HG03025 (cell line): ENCODE measurements at regions not wholly inside any gene's neighbourhood (a gene's known extent, or its start where the extent isn't known, plus 50 kb on each side); places are given as distances from the start of the nearest gene placed in this dataset.

Experiments
- ATAC-seq: cut with Tn5 transposase; IDR thresholded peaks from one replicate; pipeline ENCODE4 v1.9.1; 2021; ENCODE audit warnings: mild to moderate bottlenecking, moderate library complexity; ENCODE audit not compliant: unreplicated experiment, low FRiP score

DNA sequence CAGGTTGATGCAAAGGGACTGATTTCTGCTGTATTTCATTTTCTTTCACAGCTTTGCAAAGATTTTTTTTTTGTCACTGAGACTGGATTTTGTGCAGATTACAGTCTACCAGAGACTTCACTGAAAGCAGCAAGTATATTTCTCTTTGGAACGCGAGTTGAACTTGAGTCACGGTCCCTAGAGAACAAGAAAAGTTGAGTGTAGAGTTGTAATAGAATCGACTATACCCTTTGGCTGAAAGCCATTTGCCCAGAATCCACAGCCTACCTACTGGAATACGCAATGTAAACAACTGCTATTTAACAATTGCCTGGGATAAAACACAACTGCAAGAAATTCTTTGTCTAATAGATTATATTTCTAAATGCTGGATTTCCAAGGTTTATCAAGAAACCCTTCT, 520.6 kb downstream of the HDGFL1 start:
- no peak for ATAC-seq

DNA sequence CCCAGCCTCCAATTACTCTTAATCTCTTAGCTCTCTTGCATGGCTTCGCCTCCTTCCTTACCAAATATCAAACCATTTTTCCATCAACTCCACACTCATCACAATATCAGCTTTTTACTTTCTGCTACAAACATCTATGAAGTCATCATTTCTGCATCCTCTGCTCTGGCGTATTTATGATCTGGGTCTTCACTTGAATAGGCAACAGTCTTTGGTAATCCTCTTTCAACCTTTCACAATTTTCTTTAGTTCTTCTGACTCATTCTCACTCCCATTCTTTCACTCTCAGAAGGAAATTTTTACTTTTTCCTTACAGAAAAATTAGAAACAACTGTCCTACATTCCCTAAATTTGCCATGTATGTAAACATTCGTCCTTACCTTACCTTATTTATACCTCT, 522.4 kb downstream of the HDGFL1 start:
- ATAC-seq = no peak

DNA sequence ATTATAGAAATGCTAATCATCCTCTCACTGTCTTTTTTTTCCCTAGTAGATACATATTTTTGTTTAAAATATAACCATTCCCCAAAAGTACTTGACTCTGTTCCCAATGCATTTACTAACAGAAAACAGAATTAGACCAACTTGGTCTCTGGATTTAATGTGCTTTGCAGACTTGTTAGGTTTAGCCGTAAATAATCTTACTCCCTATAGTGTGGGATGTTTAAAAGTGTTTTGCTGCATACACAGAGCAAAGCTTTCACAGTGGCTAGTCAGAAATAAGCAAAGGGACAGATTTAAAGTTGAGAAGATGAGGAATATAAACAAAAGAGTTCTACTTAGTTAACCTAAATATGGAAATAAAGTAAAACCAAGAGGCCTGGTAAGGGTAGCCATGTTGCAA, 527.5 kb downstream of the HDGFL1 start:
- no peak for ATAC-seq

DNA sequence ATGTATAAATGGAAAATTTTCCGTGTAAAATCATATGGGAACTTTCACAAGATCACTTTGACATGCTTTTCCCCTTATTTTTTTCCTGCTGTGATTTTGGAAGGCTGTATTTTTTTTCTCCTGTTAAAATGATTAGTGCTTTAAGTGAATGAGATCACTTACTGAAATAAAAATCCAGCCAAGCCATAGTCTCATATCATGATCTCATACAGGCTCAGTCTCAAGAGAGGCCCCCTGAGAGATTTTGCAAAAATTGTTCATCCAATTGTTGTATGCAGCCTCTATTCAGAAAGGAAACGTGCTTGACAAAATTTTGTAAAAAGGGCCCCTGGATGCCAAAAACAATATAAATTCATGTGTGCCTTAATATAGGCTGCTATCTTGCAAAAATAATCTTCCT, 528.2 kb downstream of the HDGFL1 start:
- no peak for ATAC-seq

DNA sequence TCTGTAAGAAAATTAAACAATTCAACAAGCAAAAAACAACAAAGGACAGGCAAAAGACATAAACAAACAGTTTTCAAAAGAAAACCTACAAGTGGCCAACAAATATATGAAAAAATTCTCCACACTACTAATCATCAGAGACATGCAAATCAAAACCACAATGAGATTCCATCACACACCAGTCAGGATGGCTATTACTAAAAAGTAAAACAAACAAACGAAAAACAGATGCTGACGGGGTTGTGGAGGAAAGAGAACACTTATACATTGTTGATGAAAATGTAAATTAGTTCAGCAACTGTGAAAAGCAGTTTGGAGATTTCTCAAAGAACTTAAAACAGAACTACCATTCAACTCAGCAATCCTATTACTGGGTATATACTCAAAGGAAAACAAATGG, 537.6 kb downstream of the HDGFL1 start:
- no peak for ATAC-seq

DNA sequence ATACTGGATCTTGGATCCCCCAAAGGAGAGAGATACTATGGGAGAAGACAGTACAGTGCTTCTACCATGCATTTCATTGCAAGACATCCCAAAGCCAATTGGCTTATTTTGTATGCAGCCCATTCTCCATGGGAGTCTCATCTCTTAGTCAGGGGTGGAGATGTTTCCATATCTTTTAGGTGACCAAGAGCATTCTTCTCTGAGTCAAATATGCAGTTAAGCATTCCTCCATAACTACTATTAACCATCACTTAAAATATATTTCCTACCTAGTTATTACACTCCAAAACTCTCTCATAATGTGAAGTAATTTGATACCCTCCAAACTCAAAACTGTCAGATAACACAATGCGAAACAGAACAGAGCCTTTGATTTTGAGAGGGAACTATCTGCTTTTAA, 542.6 kb downstream of the HDGFL1 start:
- no peak for ATAC-seq

DNA sequence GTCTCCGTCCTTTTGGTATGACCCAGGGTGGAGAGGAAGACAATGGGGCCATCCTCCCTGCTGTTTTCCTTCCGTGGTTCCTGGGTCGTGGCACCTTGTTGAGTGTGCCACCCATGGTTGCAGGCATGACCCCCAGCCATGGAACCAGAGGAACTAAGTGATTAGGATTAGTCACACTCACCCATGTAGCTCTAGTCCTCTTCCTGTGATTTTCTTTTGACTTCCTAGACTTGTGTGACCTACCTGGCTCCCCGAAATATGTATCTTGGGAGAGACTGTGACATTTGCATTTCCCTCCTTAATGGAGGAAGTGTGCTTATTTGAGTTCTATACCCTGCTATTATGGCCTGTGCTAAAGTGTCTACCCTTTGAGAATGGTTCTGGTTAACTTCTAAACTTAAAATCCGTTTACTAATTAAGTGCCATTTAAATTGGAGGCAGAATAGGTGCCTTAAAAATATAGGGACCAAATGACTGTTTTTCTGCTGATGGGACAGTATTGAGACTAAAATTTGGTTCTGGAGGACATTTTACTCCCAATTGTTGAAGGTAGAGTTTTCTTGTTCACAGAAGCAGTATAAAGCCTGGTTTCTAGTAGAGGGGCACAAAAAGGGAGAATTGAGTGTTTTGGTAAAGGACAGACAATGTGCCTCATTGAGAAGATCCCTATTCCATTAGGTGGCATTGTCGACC, 545.6 kb downstream of the HDGFL1 start:
- no peak for ATAC-seq

DNA sequence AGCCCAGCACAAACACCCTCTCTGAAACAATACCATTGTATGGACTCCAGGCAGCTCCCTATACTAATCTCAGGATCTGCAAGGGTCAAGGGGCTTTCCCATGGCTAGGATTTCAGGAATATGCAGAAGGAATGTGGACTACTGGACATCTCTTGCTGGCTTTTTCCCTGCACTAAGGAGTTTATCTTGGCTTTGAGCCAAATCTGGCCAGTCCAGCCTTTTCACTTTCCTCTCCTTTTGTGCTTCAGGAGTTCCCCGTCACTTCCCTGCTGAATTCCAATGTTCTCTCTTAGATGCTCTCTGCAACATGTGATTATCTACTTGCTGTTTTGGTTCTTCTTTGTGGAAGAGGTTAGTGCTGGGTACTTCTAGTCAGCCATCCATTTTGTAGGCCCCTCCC, 568.2 kb downstream of the HDGFL1 start:
- ATAC-seq = no peak

DNA sequence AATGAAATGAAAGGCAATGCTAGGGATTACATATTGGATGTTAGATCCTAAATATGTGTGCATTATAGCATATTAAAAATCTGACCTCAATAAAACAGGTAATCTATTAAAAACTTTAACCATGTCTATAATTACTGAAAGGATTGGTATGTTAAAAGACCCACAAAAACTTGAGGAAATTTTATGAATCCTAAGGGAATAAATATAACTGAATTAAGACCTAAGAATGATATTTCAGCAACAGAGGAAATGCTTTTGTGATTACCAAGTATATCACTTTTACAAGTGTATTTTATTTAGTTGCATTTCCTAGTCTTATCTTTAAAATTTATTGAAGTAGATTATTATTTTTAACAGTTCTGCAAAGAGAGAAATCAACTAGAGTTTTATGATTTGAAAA, 571.5 kb downstream of the HDGFL1 start:
- no peak for ATAC-seq

DNA sequence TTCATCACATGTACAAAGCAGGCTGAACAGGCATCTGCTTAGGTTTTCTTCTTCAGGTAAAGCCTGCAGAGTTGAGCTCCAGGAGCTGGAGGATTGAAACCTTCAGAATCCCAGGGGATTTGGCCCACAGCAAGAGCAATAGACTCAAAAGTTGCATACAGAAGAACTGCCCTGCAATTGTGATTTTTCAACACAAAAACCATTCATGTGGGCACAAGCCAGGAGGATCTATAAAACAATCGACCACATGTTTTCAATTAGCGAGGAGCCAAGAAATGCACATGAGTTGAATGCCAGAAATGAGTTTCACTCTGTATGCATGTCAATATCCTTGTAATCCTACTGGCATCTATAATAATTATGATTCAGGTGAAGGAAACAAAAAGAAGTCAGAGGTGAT, 576.4 kb downstream of the HDGFL1 start:
- ATAC-seq = no peak

DNA sequence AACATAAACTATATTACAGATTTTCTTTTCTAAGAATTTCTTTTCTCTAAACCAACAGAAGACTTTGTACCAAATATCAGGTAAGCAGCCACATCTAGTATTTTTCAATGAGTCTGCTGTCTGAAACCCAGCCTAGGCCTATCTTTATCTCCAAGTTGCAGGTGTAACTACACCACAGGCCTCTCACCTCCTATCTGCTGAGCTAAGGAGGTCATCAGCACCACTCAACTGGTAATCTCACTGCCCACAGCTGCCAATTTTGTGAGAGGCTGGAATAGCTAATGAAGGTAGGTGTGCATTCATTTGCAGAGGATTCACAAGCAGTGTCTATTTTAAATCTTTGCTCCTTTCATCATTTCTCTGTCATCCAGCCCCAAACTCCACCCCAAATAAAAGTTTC, 584.8 kb downstream of the HDGFL1 start:
- ATAC-seq = no peak

DNA sequence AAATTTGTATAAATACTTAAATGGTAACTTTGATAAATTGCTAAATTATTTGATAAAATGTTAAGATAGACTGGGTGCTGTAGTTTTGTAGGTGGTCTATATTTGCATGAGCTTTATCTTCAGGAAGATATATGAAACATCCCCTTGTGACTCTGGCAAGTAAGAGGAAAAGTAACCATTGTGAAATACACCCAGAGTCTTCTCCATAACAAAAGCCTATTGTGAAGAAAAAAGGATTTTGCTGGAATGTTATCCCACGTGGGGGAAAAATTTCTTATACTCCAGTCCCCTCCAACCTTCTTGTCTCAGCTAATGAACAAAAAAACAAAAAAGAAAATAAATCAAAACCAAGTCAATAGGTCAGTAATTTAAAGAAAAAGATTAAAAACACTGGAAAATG, 600.7 kb downstream of the HDGFL1 start:
- no peak for ATAC-seq

DNA sequence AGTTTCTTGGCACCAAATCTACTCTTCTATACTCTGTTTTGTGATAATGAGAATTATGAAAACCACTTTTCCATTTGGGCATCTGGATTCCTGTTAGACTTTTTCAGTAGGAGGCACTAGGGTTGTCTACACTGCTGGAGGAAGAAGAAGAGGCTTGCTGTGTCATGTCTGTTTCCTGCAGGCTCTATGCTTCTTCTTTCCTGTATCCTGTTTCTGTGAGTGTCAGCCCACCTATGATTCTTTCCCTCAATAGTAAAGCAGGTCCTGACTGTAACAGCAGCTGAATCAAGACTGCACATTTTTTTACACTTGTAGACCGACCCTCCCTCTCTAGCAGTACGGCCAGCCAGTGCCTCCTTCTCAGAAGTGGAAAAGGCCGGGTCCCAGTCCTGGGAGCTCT, 603.9 kb downstream of the HDGFL1 start:
- no peak for ATAC-seq

DNA sequence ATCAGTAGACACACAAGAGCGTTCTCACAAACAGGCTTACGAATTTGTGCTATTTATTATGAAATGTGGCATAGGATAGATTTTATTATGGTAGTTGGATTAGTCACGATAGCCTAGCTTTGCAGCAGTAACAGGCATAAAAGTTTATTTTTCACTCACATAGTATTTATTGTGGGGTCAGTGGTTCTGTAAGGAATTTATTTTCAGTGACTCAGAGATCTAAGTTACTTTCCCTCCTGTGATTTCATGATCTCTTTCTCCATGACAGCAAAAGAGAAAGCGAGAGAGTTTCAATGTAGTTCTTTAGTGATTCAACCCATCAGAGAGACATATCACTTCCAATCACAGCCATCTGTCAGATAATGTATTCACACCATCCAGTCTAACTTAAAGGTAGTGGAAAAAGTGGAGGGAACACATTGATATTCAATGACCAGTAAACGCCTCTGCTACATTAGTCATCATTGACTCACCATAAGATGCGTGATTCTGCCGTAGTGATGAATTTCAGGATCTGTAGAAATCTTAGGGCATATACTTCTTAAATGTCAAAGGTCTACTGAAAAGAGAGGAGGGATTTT, 605.5 kb downstream of the HDGFL1 start:
- no peak for ATAC-seq

DNA sequence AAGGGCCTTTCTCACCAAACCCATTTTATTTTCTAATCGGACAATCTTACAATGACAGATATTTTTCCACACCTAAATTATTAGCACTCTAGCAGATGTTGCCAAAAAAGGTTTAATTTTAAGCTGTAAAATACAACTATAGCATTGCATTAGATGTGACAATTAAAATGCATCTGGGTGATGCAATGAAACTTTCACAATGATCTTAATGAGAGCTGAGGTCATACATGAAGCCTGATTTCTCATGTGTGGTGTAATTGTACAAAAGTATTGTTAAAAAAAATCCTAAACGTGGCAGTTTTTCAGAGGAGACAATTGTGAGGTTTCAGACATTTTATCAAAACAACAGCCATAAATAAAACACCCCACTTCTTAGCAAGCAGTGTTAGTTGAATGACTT, 606.0 kb downstream of the HDGFL1 start:
- ATAC-seq = no peak

DNA sequence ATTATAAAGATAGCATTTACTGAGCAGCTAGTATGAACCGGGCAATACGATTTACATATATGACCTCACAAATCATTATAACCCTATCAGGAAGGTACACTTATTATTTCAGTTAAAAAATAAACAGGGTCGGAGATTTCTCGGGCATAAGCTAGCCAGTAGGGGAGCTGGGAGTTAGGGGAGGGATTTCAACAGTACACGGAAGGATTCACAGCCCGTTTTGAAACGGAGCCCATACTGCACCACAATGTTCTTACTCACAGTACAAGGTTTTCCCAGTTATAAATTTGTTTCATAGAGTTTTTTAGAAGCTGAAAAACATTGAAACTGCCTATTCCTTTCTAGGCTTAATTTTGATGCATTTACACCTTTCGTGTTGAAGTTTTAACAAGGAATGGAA, 607.1 kb downstream of the HDGFL1 start:
- no peak for ATAC-seq

DNA sequence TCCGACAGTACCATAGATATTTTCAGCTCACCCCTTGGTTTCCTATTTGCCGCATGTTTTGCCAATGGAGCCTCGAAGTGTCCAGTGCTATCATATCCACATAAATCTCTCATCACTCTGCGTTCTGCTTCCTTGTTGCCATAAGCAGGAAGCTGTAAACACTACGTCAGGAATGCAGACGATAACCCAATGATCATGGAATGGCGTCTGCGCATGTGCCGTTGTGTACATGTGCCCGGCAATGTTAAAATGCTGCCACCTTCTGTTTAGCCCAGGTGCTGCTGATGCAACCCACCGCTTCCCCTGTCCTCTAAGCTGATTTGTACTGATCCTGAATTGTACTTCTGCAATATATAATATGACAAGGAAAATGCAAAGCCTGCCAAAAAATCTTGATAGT, 607.5 kb downstream of the HDGFL1 start:
- no peak for ATAC-seq

DNA sequence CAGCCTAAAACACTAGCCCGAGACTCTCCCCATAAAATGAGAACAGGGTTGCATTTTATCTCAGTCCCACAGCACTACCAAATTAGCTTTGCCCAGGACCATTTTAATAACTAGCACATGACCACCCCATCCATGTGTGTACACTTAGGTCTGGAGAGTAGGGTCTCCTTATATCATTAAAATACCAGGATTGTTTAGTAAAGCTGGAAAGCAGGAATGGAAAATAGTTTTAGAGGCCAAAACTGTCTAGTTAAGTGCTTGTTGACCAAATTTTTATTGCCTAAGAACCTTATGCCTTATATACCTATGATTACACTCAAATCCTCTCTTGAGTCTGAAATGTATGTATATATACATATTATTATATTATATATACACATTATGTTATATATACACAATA, 608.4 kb downstream of the HDGFL1 start:
- no peak for ATAC-seq

DNA sequence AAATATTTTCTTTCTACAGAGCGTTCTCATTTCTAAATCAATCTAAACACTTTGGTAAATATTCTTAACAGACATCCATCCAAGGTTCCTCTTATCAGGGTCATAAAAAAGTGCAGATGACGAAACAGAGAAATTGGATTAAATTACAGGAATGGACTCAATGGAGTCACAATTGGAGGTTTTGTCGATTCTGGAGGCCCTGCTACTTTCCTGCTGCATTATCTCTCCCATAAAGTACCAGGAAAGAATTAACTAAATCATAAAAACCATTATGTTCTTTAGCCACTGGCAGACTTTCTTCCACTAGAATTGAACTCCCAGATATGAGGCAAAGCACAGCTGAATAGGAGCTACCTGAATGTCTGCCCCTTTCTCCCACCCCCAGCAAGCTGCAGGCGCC, 610.6 kb downstream of the HDGFL1 start:
- ATAC-seq = no peak

DNA sequence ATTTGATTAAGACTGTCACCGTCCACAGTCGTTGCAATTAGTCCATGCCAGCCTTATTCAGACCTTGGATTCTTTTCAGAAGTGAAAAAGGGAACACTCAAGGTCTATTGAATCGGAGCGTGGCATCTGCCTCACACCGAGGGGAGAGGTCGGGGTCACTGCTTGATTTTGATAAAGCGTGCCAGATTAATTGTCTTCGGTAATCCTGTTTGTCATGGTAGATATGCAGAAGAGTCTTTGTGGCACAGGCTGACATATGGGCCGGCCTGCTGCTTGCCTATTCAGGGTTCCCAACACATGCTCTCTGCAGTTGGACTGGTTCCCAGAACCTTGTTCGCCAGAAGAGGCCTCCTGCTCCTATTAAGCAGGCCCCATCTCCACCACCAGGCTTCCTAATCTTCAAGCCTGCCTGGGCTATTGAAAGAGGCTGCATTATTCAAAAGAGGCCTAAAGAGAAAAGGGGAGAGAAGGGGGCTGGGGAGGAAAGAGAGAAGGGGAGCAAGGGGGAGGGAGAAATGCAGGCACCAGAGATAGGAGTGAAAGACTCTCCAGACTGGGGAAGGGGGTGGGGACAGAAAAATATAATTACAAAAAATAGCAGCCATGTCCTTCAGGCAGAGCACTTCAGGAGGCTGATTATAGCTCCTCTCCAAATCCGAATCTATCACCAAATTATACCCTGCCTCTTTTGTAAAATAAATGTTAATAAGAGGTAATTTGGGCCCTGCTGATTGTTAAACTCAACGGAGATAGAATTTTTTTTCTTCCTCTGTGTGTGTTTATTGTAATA, 611.3 kb downstream of the HDGFL1 start:
- no peak for ATAC-seq

DNA sequence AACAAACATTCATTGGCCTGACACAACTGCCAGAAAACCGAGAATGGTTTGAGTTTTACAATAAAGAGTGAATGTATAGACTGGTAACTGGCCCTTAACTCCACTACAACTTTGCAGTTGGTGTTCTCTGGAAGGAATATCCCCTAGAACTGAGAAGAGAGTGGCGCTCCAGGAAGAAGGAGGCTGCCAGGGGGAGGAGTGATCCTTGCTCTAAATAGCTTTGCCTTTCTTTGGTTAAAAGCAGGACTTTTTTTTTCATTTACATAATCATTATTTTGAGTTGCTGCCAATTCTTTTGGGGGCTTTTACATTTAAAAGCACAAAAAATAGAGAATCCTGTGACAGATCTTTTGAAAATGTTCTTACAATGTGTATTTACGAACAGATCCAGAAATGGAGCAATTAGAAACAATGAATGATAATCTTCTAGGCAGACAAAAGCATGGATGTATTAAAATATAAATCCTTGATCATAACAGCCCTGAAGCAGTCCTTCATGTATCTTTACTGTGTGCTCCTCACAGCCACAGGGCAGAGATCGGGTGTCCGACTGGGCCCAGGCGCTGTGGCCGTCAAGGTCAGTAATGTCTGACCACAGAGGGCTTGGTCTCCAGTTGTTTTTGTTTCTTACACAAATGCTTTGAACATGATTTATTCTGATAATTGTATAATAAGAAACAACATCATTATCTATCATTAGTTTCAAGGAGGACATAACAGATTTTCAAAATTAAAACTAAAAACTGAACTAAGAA, 612.2 kb downstream of the HDGFL1 start:
- ATAC-seq = no peak
